HCT116 (cell line): ENCODE measurements at regions not wholly inside any gene's neighbourhood (a gene's known extent, or its start where the extent isn't known, plus 50 kb on each side); places are given as distances from the start of the nearest gene placed in this dataset.

Experiments used
- ATAC-seq: fragments of 200-7000 bp; cut with Tn5 transposase; 2 replicates; pipeline ENCODE4 v1.9.1; 2020; ENCODE audit warnings: mild to moderate bottlenecking, moderate library complexity
- BruUV-seq: library from RNA; stranded (reverse); fragments of 400-500 nt; replicated peaks from 2 replicates; lab custom pipeline; 2021; lab: Mats Ljungman, UMichigan
- CTCF ChIA-PET: fragments of 300-600 bp; sonication (Branson Sonifier 250); formaldehyde crosslinking; loops from one replicate; lab custom pipeline; 2021; ENCODE audit warnings: antibody characterized with exemption; lab: Charles Lee
- POLR2A ChIA-PET: fragments of 300-600, 350-600 bp; sonication (Branson Sonifier 250); formaldehyde crosslinking; loops from one replicate; lab custom pipeline; 2021; ENCODE audit warnings: antibody characterized with exemption; lab: Charles Lee
- RAD21 ChIA-PET, 2 experiments: fragments of 300-600 bp; sonication (Branson Sonifier 250); formaldehyde crosslinking; loops; one replicate each; lab custom pipeline; 2023; ENCODE audit warnings: low total read pairs in 2 of 2; ENCODE audit not compliant: uncharacterized antibody in 2 of 2, unreplicated experiment in 2 of 2, low non-redundant PET in 1 of 2; lab: Charles Lee
- DNase-seq: peaks from one replicate; pipeline ENCODE4 v3.0.0-alpha.2; 2010; ENCODE audit warnings: low read depth, low spot score
- H2AFZ ChIP-seq: fragments of 200-600 bp; shearing (Covaris generic), sonication (generic); 2 replicates; pipeline ENCODE4 v1.6.1; 2017; ENCODE audit warnings: low read depth, mixed run types, mixed read lengths, antibody characterized with exemption, low read length; ENCODE audit not compliant: poor library complexity, severe bottlenecking
- H3K27ac ChIP-seq: 2 replicates; pipeline ENCODE4 v1.5.1; 2012; ENCODE audit warnings: low read depth, low read length
- H3K27me3 ChIP-seq: fragments of 200-600 bp; sonication (generic); 2 replicates; pipeline ENCODE4 v1.6.1; 2016; ENCODE audit warnings: mixed run types, low read length, mixed read lengths; ENCODE audit not compliant: insufficient read depth
- H3K36me3 ChIP-seq, 2 experiments: fragments of 200-500 bp in 1 of 2; fragments of 200-600 bp in 1 of 2; sonication (Bioruptor generic) in 1 of 2; sonication (generic) in 1 of 2; 2 replicates each; pipeline versions ENCODE4 v1.5.1 to v1.6.1; 2014 to 2016; ENCODE audit warnings: low read length in 2 of 2, inconsistent platforms in 1 of 2, mixed read lengths in 1 of 2, mixed run types in 1 of 2; ENCODE audit not compliant: insufficient read depth in 2 of 2, control insufficient read depth in 1 of 2
- H3K4me1 ChIP-seq, 2 experiments: fragments of 200-600 bp in 1 of 2; sonication (generic) in 1 of 2; 2 replicates each; pipeline versions ENCODE4 v1.5.1 to v1.6.1; 2012 to 2017; ENCODE audit warnings: low read length in 2 of 2, inconsistent platforms in 1 of 2, mild to moderate bottlenecking in 1 of 2, mixed read lengths in 1 of 2, mixed run types in 1 of 2, moderate library complexity in 1 of 2; ENCODE audit not compliant: insufficient read depth in 2 of 2, control insufficient read depth in 1 of 2
- H3K4me2 ChIP-seq: fragments of 200-600 bp; sonication (generic); 2 replicates; pipeline ENCODE4 v1.6.1; 2017; ENCODE audit warnings: mixed run types, low read length, mixed read lengths
- H3K4me3 ChIP-seq, 2 experiments: fragments of 200-600 bp in 1 of 2; sonication (generic) in 1 of 2; replicated peaks in 1 of 2; 2 replicates each; pipeline ENCODE4 v1.5.1; 2011 to 2016; ENCODE audit warnings: low read length in 2 of 2, control low read depth in 1 of 2, low read depth in 1 of 2, mild to moderate bottlenecking in 1 of 2, mixed read lengths in 1 of 2, mixed run types in 1 of 2
- H3K79me2 ChIP-seq: fragments of 200-600 bp; sonication (generic); 2 replicates; pipeline ENCODE4 v1.6.1; 2017; ENCODE audit warnings: mild to moderate bottlenecking, mixed run types, low read length, moderate library complexity, mixed read lengths; ENCODE audit not compliant: insufficient read depth
- H3K9ac ChIP-seq: fragments of 200-600 bp; sonication (generic); 2 replicates; pipeline ENCODE4 v1.6.1; 2016; ENCODE audit warnings: low read length, mixed read lengths
- H3K9me2 ChIP-seq: fragments of 200-600 bp; sonication (generic), shearing (Covaris generic); 2 replicates; pipeline ENCODE4 v1.6.1; 2017; ENCODE audit warnings: mixed run types, mild to moderate bottlenecking, moderate library complexity; ENCODE audit not compliant: insufficient read depth
- H3K9me3 ChIP-seq, 2 experiments: fragments of 200-500 bp in 1 of 2; fragments of 200-600 bp in 1 of 2; sonication (Bioruptor generic) in 1 of 2; sonication (generic) in 1 of 2; 2 replicates each; pipeline ENCODE4 v1.6.1; 2014 to 2017; ENCODE audit warnings: low read length in 2 of 2, mixed read lengths in 2 of 2, inconsistent platforms in 1 of 2, low read depth in 1 of 2, mild to moderate bottlenecking in 1 of 2, mixed run types in 1 of 2, moderate library complexity in 1 of 2; ENCODE audit not compliant: control insufficient read depth in 1 of 2, insufficient read depth in 1 of 2
- H4K20me1 ChIP-seq: fragments of 200-600 bp; sonication (generic), shearing (Covaris generic); 2 replicates; pipeline ENCODE4 v1.6.1; 2017; ENCODE audit warnings: mixed run types, mild to moderate bottlenecking, moderate library complexity; ENCODE audit not compliant: insufficient read depth
- CBX3 ChIP-seq: IDR thresholded peaks from 2 replicates; pipeline ENCODE4 v1.6.1; 2012; ENCODE audit warnings: low read depth
- CEBPB ChIP-seq: IDR thresholded peaks from 2 replicates; pipeline ENCODE4 v1.6.1; 2012; ENCODE audit warnings: low read depth
- EGR1 ChIP-seq: IDR thresholded peaks from 2 replicates; pipeline ENCODE4 v1.6.1; 2012; ENCODE audit warnings: low read depth
- ELF1 ChIP-seq: IDR thresholded peaks from 2 replicates; pipeline ENCODE4 v1.6.1; 2012; ENCODE audit warnings: low read depth, borderline replicate concordance
- EZH2 ChIP-seq: fragments of 200-600 bp; sonication (generic); IDR thresholded peaks from 2 replicates; pipeline ENCODE4 v1.6.1; 2017; ENCODE audit warnings: antibody characterized with exemption, mixed run types
- EZH2phosphoT487 ChIP-seq: fragments of 200-600 bp; IDR thresholded peaks from 2 replicates; pipeline ENCODE4 v1.6.1; 2018; ENCODE audit warnings: antibody characterized with exemption, borderline replicate concordance
- FOSL1 ChIP-seq: IDR thresholded peaks from 2 replicates; pipeline ENCODE4 v1.6.1; 2012; ENCODE audit warnings: low read depth
- JUND ChIP-seq: IDR thresholded peaks from 2 replicates; pipeline ENCODE4 v1.6.1; 2012
- POLR2AphosphoS5 ChIP-seq: IDR thresholded peaks from 2 replicates; pipeline ENCODE4 v1.6.1; 2011; ENCODE audit warnings: mild to moderate bottlenecking, low read depth, low read length, moderate library complexity
- SIN3A ChIP-seq: IDR thresholded peaks from 2 replicates; pipeline ENCODE4 v1.6.1; 2012; ENCODE audit warnings: low read depth
- SRF ChIP-seq: IDR thresholded peaks from 2 replicates; pipeline ENCODE4 v1.6.1; 2012; ENCODE audit warnings: low read depth
- TCF7L2 ChIP-seq: IDR thresholded peaks from 2 replicates; pipeline ENCODE4 v1.7.0; 2011; ENCODE audit warnings: borderline replicate concordance, inconsistent platforms; ENCODE audit not compliant: insufficient read depth, insufficient read length; ENCODE audit errors: extremely low read depth
- YY1 ChIP-seq: IDR thresholded peaks from 2 replicates; pipeline ENCODE4 v1.6.1; 2011; ENCODE audit warnings: low read length, low read depth, moderate library complexity, mild to moderate bottlenecking; ENCODE audit not compliant: insufficient replicate concordance; ENCODE audit errors: extremely low read depth
- ZNF274 ChIP-seq: fragments of 200-500 bp; sonication (Bioruptor generic); IDR thresholded peaks from 2 replicates; pipeline ENCODE4 v1.6.1; 2014; ENCODE audit warnings: mild to moderate bottlenecking, low read depth, low read length, inconsistent platforms
- intact Hi-C: fragments of 100-400 bp; cut with micrococcal nuclease; formaldehyde crosslinking; loops from 2 replicates; pipeline ENCODE4 v1.10.0; 2022
- TF ChIP-seq, protein P1 (sequence below): IDR thresholded peaks from 2 replicates; pipeline ENCODE4 v1.6.1; 2012
- TF ChIP-seq, protein P2 (sequence below): IDR thresholded peaks from 2 replicates; pipeline ENCODE4 v1.6.1; 2012
- TF ChIP-seq, protein P3 (sequence below), 3 experiments: fragments of 200-600 bp in 1 of 3; sonication (generic) in 1 of 3; IDR thresholded peaks in 2 of 3; conservative IDR thresholded peaks in 1 of 3; 2 replicates each; pipeline ENCODE4 v1.5.1; 2012 to 2017; ENCODE audit warnings: low read depth in 2 of 3, low read length in 2 of 3, antibody characterized with exemption in 1 of 3, borderline replicate concordance in 1 of 3, control low read depth in 1 of 3, mild to moderate bottlenecking in 1 of 3, mixed read lengths in 1 of 3, mixed run types in 1 of 3, moderate library complexity in 1 of 3; ENCODE audit not compliant: insufficient read depth in 1 of 3

DNA sequence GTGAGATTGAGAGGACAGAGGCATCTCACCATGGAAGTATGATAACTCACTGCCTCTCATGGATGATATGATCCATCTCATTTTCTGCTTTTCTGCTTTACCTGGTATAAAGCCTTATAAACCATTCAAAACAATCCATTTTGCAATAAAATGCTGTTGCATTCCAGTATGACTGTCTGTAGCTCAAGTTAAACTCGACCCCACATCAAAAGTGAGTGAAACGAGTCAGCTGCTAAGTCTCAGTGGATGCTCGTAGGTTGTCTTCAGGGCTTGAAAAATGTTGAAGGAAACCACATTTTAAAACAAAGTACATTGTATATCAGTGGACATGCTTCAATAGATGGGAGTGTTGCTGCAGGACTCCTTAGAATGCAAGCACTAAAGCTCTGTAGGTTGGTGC, 839.0 kb downstream of the TUSC7 start:
- no peaks in the 10 kb centered on the region for H3K27me3 ChIP-seq
- no peaks in the 10 kb centered on the region for H3K9me3 ChIP-seq
- H3K9ac ChIP-seq = no peak overlapping the region
- TF ChIP-seq SIN3A (no peak), JUND (no peak), POLR2AphosphoS5 (no peak), CEBPB (no peak), YY1 (no peak), FOSL1 (no peak), ZNF274 (no peak), EZH2 (no peak), EZH2phosphoT487 (no peak), TCF7L2 (no peak), ELF1 (no peak), EGR1 (no peak), CBX3 (no peak), SRF (no peak)
- TF ChIP-seq, protein P1, sequence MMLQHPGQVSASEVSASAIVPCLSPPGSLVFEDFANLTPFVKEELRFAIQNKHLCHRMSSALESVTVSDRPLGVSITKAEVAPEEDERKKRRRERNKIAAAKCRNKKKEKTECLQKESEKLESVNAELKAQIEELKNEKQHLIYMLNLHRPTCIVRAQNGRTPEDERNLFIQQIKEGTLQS = no peak
- TF ChIP-seq, protein P2, sequence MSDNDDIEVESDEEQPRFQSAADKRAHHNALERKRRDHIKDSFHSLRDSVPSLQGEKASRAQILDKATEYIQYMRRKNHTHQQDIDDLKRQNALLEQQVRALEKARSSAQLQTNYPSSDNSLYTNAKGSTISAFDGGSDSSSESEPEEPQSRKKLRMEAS = no peak
- TF ChIP-seq, protein P3, sequence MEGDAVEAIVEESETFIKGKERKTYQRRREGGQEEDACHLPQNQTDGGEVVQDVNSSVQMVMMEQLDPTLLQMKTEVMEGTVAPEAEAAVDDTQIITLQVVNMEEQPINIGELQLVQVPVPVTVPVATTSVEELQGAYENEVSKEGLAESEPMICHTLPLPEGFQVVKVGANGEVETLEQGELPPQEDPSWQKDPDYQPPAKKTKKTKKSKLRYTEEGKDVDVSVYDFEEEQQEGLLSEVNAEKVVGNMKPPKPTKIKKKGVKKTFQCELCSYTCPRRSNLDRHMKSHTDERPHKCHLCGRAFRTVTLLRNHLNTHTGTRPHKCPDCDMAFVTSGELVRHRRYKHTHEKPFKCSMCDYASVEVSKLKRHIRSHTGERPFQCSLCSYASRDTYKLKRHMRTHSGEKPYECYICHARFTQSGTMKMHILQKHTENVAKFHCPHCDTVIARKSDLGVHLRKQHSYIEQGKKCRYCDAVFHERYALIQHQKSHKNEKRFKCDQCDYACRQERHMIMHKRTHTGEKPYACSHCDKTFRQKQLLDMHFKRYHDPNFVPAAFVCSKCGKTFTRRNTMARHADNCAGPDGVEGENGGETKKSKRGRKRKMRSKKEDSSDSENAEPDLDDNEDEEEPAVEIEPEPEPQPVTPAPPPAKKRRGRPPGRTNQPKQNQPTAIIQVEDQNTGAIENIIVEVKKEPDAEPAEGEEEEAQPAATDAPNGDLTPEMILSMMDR (IDR thresholded peaks at IDR 0.05 in 2 of 3, conservative IDR thresholded peaks at IDR 0.05 in 1 of 3; ENCODE audit: borderline replicate concordance in 1 of 3, insufficient read depth in 1 of 3, low read depth in 2 of 3, low read length in 2 of 3) = no peak
- TF ChIP-seq, all 23 proteins: peak for 0
- no peak for ATAC-seq
- Histone ChIP-seq H3K4me2 (no peak overlapping the region), H3K27ac (no peak overlapping the region), H3K4me3 (no peak overlapping the region), H3K36me3 (no peaks in the 10 kb centered on the region; a peak in 1 of 4 replicates), H3K79me2 (no peaks in the 10 kb centered on the region), H3K9me2 (no peaks in the 10 kb centered on the region), H3K4me1 (no peaks in the 10 kb centered on the region), H4K20me1 (no peaks in the 10 kb centered on the region), H2AFZ (no peak overlapping the region)
- intact Hi-C loops = no loop called here
- ChIA-PET POLR2A (no interaction called here), CTCF (no interaction called here), RAD21 (no interaction called here)
- BruUV-seq = no TSS peak
- DNase-seq = no peak
